ENCODE measurements at regions not wholly inside any gene's neighbourhood (a gene's known extent, or its start where the extent isn't known, plus 50 kb on each side); places are given as distances from the start of the nearest gene placed in this dataset.

DNA sequence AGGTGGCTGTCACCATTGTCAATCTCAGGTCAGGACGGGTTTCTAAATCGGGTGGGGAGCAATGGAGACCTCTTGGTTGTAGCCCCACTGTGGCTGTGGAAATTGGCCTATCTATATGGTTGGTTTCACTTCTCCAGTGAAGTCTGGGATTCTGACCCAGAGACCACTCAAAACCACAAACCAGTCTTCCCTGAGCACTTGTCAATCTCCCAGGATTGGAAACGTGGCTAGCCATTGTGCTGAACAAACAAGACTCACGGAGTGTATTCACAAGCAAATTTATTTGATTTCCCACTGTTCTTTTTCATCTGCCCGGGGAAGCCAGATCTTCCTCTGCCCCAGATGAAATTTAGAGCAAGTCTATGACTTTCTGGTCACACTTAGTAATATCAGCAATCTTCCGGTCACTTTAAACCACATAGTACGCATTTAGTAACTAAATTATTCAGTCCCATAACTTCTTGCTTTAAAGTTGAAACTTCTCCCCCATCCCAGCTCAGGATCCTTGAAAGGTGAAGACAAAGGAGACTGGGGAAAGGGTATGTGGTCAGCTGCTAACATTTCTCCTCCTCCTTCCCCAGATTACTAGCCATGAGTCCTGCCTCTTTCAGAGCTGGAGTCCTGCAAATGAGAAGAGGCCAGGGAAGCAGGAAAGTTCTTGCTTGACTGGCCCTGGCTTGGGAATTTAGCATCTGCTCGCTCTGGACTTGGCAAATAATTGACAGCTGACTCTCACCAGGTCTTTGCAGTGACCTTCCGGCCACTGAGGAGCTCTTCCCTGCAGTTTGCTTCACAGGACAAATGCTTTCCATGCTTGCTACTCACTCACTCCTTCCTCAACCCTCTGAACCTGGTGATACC, 123.2 kb upstream of the MAX start:
- no peak for DNase-seq

DNA sequence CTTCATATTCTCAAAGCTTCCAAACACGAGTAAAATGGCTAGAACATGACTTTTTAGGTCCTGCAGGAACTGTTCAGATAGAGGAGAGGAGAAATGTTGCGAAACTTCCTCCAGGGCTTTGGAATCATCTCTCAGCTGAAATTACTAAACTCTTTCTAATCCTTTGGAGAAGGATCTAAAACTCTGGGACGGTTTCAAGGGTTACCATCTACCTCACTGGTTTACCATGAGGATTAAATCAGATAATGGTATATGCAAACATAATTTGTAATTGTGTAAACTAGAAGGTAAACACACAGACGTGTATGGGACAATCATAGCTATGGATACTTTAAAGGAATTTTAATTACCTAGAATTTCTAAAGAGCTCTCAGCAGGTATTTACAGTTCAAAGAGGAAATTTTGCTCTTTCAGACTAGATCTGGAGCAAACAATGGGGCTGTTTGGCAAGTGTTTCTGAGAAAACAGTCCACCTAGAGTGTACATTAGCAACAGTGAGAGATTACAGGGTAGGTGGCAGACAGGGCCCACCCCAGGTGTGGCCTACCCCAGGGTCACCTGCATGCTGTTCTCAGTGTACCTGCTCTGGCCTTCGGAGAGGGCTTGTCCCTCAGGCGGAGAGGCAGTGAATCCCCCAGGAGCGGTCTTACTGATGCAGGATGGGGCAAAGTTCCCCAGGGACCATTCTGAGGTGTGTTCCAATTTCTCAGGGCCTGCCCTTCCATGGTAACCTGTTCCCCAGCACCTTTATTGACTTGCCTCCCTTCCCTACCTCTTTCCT, 124.7 kb upstream of the MAX start:
- no peak for DNase-seq

DNA sequence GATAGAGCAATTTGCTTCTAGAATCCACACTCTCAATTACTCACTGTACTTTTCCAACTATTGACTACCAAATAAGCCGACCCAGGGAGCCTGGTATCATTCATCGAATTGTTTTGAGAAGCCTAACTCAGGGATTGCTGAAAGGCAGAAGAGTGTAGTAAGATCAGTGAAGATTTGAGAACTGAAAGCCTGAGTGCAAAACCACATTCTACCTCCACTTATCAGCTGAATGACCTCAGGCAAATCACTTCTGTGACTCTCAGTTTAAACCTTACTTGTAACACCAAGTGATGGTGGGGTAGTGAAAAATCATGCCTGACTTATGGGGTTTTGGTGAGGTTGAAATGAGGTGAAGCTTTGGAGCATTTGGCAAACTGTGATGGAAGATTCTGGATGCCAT, 126.1 kb upstream of the MAX start:
- no peak for DNase-seq

DNA sequence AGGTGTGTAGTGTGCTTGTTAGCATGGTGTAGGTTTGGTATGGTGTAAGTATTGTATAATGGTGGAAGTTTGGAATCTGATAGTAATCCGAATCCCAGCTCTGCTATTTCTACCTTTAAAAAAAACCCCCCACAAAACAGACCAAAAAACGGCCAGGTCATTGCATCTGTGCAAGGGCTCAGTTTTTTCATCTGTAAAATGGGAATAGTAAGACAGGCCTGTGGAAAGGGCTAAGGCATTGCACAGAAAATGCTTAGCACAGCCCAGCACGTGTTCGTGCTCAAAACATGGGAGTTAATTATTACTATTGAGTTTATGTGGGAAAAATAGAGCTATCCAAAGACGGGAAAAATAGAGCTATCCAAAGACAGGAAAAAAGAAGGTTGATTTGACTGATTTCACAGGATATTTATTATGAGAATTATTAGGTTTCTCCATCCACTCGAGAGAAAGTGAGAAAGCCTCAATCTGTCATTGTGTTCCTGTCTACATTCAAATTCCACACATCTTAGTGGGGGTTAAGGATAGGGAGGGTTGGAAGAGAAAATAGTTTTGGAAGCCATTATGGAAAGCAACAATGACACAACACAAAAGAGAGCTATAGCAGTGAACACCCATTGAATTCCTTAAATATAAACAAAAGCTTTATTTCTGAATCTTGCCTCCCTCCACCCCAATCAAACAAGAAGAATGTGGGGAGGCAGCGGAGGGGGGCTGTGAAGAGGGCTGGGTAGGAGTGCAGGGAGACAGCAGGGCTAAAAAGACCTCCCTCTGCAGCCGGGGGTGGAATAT, 126.8 kb upstream of the MAX start:
- no peak for DNase-seq

DNA sequence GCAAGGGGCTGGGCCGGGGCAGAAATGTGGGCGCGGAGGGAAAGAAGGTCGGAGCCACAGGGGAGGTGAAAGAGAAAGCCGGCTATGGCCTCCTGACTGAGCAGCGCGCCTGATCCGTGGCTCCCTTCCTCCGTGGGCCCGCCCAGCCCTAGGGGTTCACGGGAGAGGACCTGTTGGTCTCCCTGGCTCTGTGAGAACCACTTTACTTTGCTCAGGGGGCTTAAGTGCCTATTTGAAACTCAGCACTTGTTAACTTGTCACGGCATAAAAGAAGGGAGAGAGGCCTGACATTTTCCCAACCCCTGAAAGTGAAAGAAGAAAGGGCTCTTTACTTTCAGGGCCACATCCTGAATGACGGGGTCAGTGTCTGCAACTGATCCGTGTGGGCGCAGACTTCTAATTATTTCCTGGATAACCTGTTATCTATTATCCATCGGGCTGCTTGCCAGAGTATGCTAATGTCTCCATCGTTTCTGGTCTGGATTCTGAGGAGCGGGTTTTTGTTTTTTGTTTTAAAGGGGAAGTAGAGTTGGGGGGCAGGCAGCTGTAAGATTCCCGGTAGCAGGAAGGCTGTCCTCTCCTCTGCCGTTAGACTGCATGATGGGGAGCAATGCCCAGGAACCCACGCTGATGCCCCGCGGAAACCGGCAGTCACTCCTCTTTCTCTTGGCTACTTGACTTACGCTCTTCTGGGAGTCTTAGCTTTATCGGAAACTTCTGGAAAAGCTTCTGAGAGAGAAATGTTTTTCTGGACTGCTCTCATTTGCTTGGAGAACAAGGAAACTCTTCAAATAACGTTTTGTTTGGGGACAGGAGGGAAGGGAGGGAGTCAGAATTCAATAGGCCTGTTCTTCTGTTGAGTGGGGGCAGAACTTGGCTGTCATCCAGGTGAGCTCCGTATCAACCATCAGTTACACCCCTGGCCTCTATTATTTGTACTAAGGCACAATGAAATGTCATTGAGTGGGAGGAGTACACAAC, 127.7 kb upstream of the MAX start:
- peak; percentile 72 for DNase-seq

DNA sequence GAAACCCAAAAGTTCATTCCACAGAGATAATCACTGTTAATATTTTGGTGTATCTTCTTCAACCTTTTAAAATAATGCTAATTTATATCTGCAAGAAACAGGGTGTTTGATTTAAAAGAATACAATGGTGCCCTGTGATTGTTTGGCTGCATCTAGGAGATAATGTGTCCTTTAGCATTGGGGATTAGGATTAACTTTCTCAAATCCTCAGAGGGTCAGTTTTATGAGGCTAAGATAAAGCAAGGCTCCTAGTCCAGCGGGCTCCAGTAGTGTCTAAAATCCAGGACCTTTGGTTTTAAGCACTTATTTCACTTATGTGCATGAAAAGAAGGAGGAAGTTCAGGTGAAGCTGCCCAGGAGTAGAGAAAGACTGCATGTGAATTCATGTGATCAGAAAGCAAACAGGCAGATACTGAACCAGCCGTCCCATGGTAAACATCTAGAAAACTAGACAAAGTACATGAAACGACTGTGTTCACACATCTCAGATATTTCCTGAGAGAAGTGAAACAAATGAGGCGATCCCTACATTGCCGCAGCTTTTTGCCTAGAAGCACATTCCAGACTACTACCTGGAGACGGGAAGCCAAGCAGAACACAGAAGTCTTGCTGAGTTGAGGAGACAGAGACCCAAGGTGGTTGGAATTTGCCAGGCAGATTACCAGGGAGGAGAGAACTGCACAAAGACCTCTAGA, 129.1 kb upstream of the MAX start:
- no peak for DNase-seq

DNA sequence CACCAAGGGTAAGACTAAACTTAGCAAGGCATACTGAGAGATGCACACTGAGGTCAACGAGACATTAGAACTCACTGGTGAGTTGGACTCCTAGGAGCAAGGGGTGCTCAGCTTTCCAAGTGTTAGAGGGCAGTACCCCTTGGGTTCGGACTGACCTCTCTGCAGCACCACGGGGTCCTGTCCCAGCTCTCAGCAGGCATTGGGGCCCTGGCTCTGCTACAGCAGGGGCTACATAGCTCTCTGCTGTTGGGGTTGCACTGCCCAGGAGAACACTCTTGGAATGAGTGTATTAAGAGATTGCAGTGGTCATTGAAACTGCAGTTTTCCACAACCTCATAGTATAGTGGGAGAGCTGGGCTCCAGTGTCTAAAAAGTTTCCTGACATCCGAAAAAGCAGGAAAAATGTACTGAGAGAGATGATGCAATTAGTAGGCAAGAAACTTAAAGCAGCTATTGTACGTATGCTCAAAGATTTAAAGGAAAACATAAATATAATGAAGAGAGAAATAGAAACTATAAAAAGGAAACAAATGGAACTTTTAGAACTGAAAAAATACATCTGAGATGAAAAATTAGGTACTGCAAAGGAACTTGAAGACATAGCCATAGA, 132.5 kb upstream of the MAX start:
- DNase-seq = no peak

DNA sequence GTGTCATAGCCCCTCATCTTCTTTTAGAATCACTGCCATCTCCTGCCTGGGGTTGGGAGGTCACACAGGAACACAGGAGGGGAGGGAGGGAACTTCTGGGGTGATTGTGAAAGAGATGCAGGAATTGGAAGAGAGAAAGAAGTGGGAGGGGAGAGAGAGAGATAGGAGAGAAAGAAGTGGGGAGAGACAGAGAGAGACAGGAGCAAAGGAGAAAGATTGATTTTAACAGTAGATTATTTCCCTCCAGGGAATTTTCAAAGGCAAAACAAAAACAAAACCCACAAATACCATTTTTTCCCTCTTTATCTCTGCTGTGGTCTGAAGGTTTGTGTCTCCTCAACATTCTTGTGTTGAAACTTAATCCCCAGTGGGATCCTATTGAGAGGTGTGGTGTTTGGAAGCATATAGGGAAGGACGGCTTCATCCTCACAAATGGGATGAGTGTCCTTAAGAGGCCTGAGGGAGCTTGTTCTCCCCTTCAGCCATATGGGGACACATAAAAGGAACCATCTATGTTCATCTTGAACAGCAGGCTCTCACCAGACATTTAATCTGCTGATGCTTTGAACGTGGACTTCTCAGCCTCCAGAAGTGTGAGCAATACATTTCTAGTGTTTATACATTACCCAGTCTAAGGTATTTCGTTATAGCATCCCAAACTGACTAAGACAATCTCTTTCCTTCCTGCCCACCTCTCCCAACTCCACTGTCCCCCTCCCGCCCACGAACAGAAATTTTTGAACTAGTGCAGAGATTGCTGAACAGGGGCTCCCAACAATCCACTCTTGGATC, 134.9 kb upstream of the MAX start:
- no peak for DNase-seq

DNA sequence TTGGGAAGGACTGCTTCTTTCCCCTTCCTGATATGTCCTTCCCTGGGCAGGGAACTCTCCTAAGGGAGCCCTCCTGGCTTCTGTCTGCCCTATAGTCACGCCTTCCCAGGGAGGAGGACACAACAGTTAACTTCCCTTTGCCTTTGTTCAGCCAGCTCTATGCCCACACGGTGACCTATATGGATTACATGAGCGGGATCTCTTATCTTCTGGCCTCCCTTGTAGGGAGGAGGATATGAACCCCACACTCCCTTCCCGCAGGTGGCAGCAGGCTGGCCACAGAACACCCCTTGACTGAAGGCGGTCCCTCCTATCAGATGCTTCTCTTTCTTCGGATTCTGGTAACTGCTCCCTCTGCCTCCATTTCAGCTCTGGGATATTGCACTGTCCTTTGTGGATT, 135.6 kb upstream of the MAX start:
- peak; percentile 46 for DNase-seq

DNA sequence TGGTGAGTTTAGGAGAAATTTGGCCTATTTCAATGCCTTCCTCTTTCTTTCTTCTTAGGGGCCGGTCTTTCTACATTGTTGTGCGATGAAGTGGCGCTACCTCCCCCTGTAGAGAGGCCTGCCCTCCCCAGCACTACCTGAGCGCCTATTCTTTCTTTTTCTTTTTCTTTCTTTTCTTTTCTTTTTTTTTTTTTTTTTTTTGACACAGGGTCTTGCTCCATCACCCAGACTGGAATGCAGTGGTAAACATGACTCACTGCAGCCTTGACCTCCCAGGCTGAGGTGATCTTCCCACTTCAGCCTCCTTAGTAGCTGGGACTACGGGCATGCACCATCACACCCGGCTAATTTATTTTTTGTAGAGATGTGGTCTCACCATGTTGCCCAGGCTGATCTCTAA, 136.1 kb upstream of the MAX start:
- no peak for DNase-seq

DNA sequence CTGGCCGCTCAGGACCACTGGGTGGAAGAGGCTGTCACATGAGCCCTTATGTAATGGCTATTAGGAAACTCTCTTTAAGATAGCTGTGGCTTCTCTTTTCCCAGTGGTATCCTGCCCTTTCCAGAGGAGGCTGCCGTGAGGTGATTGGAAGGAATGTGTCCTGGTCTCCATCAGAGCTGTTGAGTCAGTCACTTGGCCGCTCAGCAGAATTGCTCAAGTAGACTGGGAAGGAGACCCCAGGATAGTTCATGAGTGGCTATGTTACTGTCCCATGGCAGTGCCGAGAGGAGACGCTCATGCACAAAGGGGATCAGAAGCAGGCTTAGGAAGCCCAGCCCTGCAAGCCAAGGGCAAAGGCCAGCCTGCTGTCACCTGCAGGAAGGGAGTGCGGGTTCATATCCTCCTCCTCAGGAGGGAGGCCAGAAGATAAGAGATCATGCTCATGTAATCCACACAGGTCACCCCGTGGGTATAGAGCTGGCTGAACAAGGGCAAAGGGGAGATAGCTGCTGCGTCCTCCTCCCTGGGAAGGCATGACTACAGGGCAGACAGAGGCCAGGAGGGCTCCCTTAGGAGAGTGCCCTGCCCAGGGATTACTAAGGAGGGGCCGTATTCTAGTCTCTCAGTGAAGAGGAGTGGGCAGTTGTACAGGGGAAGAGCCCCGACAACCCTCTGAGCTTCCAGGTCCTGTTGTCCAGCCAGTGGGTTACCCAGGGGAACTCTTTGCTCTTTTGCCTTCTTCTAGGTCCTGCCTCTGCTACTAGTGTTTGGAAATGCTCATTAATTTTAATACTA, 137.0 kb upstream of the MAX start:
- DNase-seq = no peak

DNA sequence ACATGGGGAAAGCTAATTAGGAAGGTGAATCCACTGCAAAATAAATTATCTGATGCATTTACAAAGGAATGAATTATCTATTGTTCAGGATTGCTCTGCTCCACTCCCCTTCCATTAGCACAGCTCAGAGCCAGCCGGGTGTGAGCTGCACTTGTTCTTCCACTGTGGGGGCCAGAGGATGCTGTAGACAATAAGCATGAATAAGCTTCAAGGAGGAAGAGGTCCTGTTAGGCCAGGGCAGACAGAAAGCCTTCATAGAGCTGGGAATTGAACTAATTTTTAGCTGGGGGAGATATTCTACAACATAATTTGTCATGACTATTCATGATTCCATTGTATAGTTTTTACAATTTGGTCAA, 137.6 kb upstream of the MAX start:
- DNase-seq = no peak

DNA sequence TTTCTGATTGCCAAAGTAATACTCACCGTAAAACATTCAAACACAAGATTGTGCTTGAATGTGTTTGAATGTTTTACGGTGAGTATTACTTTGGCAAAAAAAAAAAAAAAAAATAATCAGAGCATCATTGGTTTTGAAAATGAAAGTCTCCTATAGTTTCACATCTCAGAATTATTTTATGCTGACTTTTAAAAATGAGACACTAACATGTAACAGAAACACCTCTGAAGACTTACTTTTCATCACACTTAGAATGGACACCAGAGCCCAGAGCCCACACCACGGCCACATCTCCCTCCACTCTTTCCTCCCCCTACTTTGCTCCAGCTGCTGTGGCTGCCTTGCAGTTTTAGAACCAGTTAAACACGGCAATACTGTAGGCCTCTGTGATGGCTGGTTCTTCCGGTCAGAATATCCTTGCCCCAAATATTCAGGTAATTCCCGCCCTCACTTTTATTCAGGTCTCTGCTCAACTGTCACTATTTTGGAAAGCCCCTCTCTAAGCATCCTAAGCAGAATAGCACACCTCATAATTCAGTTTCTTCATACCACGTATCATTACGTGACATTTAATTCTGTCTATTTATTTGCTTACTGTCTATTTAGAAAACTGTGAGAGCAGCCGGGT, 138.9 kb upstream of the MAX start:
- no peak for DNase-seq

DNA sequence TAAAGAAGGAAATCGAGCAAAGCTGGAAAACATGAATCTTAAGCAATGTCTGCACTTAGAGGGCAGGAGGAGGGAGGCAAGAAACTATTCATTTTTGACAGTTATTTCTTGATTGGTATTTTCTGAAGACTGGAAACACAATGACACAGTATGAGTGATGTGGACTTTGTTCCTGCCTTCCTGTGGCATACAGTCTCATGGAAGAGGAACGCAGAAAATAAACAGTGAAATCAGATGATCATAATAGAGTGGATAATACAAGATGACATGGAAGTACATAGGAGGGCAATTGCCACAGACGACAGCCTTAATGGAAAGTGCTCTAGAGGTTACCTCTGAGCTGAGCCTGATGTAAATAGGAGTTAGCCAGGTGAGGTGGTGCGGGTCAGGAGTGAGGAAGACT, 140.4 kb upstream of the MAX start:
- DNase-seq = no peak

DNA sequence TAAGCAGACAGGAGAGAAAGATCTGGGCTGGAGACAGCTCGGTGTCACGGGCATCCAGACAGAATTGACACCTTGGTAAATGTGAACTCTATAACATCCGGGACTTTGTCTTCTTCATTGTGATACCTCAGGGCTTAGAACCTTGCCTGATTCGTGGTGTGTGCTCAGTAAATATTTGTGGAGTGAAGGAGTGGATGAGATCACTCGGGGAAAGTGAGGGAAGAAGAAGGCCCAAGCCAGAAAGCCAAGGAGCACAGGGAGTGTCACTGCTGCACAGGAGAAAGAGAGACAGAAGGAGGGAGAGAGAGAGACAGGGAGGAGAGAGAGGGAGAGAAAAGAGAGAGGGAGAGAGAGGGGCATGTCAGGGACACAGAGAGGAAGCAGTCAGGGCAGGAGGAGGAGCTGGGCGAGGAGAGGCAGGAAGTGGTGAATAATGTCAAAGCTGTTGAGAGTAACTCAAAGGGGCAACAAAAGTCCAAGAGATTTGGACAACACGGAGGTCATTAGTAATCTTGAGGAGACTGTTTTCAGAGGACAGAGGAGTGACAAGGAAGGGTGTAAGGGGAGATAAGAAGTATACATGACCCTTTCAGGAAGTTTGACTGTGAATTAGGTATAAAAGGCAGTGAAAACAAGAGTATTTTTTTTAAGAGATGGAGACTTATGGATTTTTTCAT, 141.6 kb upstream of the MAX start:
- DNase-seq = peak; percentile 74

DNA sequence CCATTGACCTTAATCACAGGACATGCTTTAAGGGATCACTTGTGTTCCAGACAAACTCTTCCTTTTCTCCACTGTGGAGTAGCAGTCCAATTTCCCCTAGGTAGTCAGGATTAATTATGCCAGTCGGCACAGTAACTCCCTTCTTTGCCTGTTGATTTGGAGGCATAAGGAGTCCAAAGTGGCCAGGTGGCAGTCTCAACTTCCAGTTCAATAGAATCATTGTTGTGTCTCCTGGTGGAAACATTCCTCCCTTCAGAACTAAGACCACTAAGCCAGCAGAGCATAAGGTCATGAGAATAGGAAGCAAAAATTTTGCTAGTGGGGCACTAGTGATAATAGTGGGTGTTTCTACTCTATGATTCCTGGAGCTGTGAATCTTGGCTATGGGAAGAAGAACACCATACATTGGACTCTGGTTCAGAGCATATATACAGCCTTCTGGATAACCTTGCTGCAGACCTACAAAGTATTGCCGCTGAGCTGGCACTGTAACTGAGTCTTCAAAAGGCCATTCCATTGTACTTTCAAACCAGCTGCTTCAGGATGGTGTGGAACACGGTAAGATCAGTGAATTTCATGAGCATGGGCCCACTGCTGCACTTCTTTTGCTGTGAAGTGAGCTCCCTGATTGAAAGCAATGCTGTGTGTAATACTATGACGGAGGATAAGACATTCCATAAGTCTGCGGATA, 147.3 kb upstream of the MAX start:
- DNase-seq = no peak

DNA sequence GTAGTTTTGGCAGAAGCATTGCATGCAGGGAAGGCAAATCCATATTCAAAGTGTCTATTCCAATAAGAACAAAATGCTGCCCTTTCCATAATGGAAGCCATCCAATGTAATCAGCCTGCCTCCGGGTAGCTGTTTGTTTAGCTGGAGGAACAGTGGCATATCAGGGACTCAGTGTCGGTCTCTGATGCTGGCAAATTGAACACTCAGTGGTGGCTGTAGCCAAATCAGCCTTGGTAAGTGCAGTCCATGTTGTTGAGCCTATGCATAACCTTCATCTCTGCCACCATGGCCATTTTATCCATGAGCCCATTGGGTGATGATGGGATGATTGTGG, 147.8 kb upstream of the MAX start:
- no peak for DNase-seq

DNA sequence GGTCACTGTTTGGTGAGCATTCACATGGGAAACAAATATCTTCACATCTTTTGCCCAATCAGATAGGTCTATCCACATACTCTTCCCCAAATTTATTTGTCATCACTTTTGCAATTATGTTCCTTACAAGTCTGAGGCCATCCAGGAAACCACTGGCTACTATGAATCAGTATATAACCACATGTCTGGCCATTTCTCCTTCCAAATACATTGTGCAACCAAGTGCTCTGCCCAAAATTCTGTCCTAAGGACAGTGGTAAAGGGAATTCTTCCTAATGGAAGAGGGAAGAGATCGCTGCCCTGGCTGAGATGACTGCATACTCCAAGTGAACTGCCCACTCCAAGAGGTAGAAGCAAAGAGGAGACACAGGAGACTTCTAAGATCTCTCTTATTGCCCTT, 148.9 kb upstream of the MAX start:
- DNase-seq = no peak

All from hematopoietic multipotent progenitor cell treated with erythropoietin and hydrocortisone succinate and interleukin-3 and kit ligand, for 4 days (in vitro differentiated cells).